GM12878 (cell line): ENCODE measurements at regions not wholly inside any gene's neighbourhood (a gene's known extent, or its start where the extent isn't known, plus 50 kb on each side); places are given as distances from the start of the nearest gene placed in this dataset.

ENCODE experiments used
- CHD1 ChIP-seq: IDR thresholded peaks from 2 replicates; pipeline ENCODE4 v1.6.1; 2012; ENCODE audit warnings: low read depth, low read length, improper control_type of control experiment
- EGR1 ChIP-seq, 2 experiments: IDR thresholded peaks; 1 replicate in 1 of 2; 2 replicates in 1 of 2; pipeline ENCODE4 v1.6.1; 2011 to 2012; ENCODE audit warnings: low read depth in 2 of 2, low read length in 2 of 2, borderline replicate concordance in 1 of 2, mild to moderate bottlenecking in 1 of 2, moderate library complexity in 1 of 2
- ETV6 ChIP-seq, 2 experiments: fragments of 450-650 bp in 1 of 2; IDR thresholded peaks in 1 of 2; conservative IDR thresholded peaks in 1 of 2; 2 replicates each; pipeline ENCODE4 v1.6.1; 2014; ENCODE audit warnings: antibody characterized with exemption in 1 of 2, borderline replicate concordance in 1 of 2, low read depth in 1 of 2, mild to moderate bottlenecking in 1 of 2, moderate library complexity in 1 of 2
- IKZF1 ChIP-seq: fragments of 450-650 bp; conservative IDR thresholded peaks from 2 replicates; pipeline ENCODE4 v1.6.1; 2017; ENCODE audit warnings: antibody characterized with exemption, mild to moderate bottlenecking
- JUNB ChIP-seq: IDR thresholded peaks from 2 replicates; pipeline ENCODE4 v1.6.1; 2016; ENCODE audit warnings: antibody characterized with exemption, mild to moderate bottlenecking
- JUND ChIP-seq: IDR thresholded peaks from 2 replicates; pipeline ENCODE4 v1.6.1; 2012; ENCODE audit warnings: low read depth, mild to moderate bottlenecking, low read length, improper control_type of control experiment, moderate library complexity
- NRF1 ChIP-seq: conservative IDR thresholded peaks from 2 replicates; pipeline ENCODE4 v1.6.1; 2011; ENCODE audit warnings: mild to moderate bottlenecking, low read depth, low read length, improper control_type of control experiment
- POLR2A ChIP-seq: IDR thresholded peaks from 2 replicates; pipeline ENCODE4 v1.6.1; 2011; ENCODE audit warnings: low read depth, mild to moderate bottlenecking, low read length
- RAD51 ChIP-seq: fragments of 450-650 bp; IDR thresholded peaks from 2 replicates; pipeline ENCODE4 v1.6.1; 2016; ENCODE audit warnings: moderate library complexity, mild to moderate bottlenecking, inconsistent platforms
- TBL1XR1 ChIP-seq: IDR thresholded peaks from 2 replicates; pipeline ENCODE4 v1.6.1; 2012; ENCODE audit warnings: low read depth, low read length, improper control_type of control experiment
- TF ChIP-seq, protein P1 (sequence below): fragments of 450-650 bp; IDR thresholded peaks from 2 replicates; pipeline ENCODE4 v1.6.1; 2018; ENCODE audit warnings: borderline replicate concordance, mild to moderate bottlenecking; ENCODE audit not compliant: partially characterized antibody
- TF ChIP-seq, protein P2 (sequence below): IDR thresholded peaks from 2 replicates; pipeline ENCODE4 v1.6.1; 2012; ENCODE audit warnings: mild to moderate bottlenecking, low read depth, low read length
- TF ChIP-seq, protein P3 (sequence below), 3 experiments: IDR thresholded peaks in 2 of 3; conservative IDR thresholded peaks in 1 of 3; 2 replicates each; pipeline ENCODE4 v1.5.1; 2011; ENCODE audit warnings: low read depth in 3 of 3, low read length in 3 of 3, mild to moderate bottlenecking in 3 of 3, control low read depth in 2 of 3, moderate library complexity in 2 of 3, inconsistent platforms in 1 of 3, mixed read lengths in 1 of 3; ENCODE audit not compliant: control insufficient read depth in 2 of 3, insufficient read depth in 1 of 3; ENCODE audit errors: extremely low read depth in 1 of 3

DNA sequence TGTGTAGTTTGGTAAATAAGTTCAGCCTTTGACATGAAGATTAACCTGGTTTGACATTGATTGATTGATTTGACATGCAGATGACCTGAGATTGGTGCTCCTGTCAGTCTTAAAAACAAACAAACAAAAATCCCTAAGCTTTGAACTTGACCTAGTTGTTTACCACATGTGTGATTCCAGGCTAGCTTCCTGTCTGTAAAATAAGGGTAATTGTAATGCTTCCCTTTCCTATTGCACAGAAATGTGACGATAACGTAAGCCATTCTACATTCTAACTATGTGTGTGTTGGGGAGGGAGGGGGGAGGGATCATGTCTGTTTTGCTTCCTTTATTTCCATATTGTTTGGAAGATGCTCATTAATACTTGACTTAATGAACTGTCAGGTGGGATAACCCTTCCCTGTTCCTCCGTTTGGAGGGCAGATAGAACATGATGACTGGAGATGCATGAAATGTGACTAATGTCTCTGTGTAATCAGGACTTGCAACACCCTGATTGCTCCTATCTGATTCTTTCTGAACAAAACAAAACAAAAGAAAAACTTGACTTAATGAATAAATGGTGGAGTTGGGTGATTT lies 106.1 kb upstream of the CLMP start:
- no peak for TF ChIP-seq NRF1
- TF ChIP-seq, protein P1, sequence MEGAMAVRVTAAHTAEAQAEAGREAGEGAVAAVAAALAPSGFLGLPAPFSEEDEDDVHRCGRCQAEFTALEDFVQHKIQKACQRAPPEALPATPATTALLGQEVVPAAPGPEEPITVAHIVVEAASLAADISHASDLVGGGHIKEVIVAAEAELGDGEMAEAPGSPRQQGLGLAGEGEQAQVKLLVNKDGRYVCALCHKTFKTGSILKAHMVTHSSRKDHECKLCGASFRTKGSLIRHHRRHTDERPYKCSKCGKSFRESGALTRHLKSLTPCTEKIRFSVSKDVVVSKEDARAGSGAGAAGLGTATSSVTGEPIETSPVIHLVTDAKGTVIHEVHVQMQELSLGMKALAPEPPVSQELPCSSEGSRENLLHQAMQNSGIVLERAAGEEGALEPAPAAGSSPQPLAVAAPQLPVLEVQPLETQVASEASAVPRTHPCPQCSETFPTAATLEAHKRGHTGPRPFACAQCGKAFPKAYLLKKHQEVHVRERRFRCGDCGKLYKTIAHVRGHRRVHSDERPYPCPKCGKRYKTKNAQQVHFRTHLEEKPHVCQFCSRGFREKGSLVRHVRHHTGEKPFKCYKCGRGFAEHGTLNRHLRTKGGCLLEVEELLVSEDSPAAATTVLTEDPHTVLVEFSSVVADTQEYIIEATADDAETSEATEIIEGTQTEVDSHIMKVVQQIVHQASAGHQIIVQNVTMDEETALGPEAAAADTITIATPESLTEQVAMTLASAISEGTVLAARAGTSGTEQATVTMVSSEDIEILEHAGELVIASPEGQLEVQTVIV, result no peak
- TF ChIP-seq, protein P2, sequence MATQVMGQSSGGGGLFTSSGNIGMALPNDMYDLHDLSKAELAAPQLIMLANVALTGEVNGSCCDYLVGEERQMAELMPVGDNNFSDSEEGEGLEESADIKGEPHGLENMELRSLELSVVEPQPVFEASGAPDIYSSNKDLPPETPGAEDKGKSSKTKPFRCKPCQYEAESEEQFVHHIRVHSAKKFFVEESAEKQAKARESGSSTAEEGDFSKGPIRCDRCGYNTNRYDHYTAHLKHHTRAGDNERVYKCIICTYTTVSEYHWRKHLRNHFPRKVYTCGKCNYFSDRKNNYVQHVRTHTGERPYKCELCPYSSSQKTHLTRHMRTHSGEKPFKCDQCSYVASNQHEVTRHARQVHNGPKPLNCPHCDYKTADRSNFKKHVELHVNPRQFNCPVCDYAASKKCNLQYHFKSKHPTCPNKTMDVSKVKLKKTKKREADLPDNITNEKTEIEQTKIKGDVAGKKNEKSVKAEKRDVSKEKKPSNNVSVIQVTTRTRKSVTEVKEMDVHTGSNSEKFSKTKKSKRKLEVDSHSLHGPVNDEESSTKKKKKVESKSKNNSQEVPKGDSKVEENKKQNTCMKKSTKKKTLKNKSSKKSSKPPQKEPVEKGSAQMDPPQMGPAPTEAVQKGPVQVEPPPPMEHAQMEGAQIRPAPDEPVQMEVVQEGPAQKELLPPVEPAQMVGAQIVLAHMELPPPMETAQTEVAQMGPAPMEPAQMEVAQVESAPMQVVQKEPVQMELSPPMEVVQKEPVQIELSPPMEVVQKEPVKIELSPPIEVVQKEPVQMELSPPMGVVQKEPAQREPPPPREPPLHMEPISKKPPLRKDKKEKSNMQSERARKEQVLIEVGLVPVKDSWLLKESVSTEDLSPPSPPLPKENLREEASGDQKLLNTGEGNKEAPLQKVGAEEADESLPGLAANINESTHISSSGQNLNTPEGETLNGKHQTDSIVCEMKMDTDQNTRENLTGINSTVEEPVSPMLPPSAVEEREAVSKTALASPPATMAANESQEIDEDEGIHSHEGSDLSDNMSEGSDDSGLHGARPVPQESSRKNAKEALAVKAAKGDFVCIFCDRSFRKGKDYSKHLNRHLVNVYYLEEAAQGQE, result no peak
- TF ChIP-seq, protein P3, sequence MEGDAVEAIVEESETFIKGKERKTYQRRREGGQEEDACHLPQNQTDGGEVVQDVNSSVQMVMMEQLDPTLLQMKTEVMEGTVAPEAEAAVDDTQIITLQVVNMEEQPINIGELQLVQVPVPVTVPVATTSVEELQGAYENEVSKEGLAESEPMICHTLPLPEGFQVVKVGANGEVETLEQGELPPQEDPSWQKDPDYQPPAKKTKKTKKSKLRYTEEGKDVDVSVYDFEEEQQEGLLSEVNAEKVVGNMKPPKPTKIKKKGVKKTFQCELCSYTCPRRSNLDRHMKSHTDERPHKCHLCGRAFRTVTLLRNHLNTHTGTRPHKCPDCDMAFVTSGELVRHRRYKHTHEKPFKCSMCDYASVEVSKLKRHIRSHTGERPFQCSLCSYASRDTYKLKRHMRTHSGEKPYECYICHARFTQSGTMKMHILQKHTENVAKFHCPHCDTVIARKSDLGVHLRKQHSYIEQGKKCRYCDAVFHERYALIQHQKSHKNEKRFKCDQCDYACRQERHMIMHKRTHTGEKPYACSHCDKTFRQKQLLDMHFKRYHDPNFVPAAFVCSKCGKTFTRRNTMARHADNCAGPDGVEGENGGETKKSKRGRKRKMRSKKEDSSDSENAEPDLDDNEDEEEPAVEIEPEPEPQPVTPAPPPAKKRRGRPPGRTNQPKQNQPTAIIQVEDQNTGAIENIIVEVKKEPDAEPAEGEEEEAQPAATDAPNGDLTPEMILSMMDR (IDR thresholded peaks at IDR 0.05 in 2 of 3, conservative IDR thresholded peaks at IDR 0.05 in 1 of 3; ENCODE audit: control insufficient read depth in 2 of 3, extremely low read depth in 1 of 3, insufficient read depth in 1 of 3, low read depth in 3 of 3, low read length in 3 of 3), result no peak
- TF ChIP-seq IKZF1, result no peak
- TF ChIP-seq CHD1, result no peak
- TF ChIP-seq POLR2A, result no peak
- no peak for TF ChIP-seq TBL1XR1
- no peak for TF ChIP-seq RAD51
- TF ChIP-seq JUND, result no peak
- no peak for TF ChIP-seq JUNB
- TF ChIP-seq ETV6 (conservative IDR thresholded peaks at IDR 0.05 in 1 of 2, IDR thresholded peaks at IDR 0.05 in 1 of 2; ENCODE audit: borderline replicate concordance in 1 of 2, low read depth in 1 of 2), result no peak
- TF ChIP-seq EGR1 (IDR thresholded peaks at IDR 0.05; ENCODE audit: borderline replicate concordance in 1 of 2, low read depth in 2 of 2, low read length in 2 of 2), result no peak
